Astrocyte (in vitro differentiated cells and primary cell): ENCODE measurements at regions not wholly inside any gene's neighbourhood (a gene's known extent, or its start where the extent isn't known, plus 50 kb on each side); places are given as distances from the start of the nearest gene placed in this dataset.
A peak's percentile ranks its signal among the peaks of the same experiment; 100 is the strongest.

Experiments
- DNase-seq: peaks from one replicate; pipeline ENCODE4 v3.0.0-alpha.2; 2010; ENCODE audit warnings: low read depth
- FAIRE-seq: peaks from 2 replicates; lab custom pipeline; 2011; peaks lifted over from hg19 to GRCh38; lab: Jason Lieb, UNC
- H2AFZ ChIP-seq: 2 replicates; pipeline ENCODE4 v1.6.0; 2012; ENCODE audit warnings: low read depth, low read length, inconsistent platforms
- H3K27ac ChIP-seq: 2 replicates; pipeline ENCODE4 v1.5.1; 2011; ENCODE audit warnings: low read depth, low read length, inconsistent platforms
- H3K27me3 ChIP-seq: 2 replicates; pipeline ENCODE4 v1.6.0; 2011; ENCODE audit warnings: low read length, inconsistent platforms; ENCODE audit not compliant: insufficient read depth
- H3K36me3 ChIP-seq: 2 replicates; pipeline ENCODE4 v1.5.1; 2011; ENCODE audit warnings: low read length, inconsistent platforms; ENCODE audit not compliant: insufficient read depth
- H3K4me1 ChIP-seq: 2 replicates; pipeline ENCODE4 v1.5.1; 2011; ENCODE audit warnings: low read length, inconsistent platforms; ENCODE audit not compliant: insufficient read depth
- H3K4me2 ChIP-seq: 2 replicates; pipeline ENCODE4 v1.6.0; 2012; ENCODE audit warnings: low read length, inconsistent platforms
- H3K4me3 ChIP-seq: 2 replicates; pipeline ENCODE4 v1.5.1; 2011; ENCODE audit warnings: low read depth, mild to moderate bottlenecking, low read length, inconsistent platforms; ENCODE audit not compliant: insufficient read depth
- H3K79me2 ChIP-seq: 2 replicates; pipeline ENCODE4 v1.6.0; 2012; ENCODE audit warnings: mild to moderate bottlenecking, low read length, inconsistent platforms; ENCODE audit not compliant: insufficient read depth
- H3K9ac ChIP-seq: 2 replicates; pipeline ENCODE4 v1.6.0; 2012; ENCODE audit warnings: mild to moderate bottlenecking, low read length, inconsistent platforms
- H3K9me3 ChIP-seq: 2 replicates; pipeline ENCODE4 v1.5.1; 2012; ENCODE audit warnings: low read depth, mild to moderate bottlenecking, low read length, inconsistent platforms; ENCODE audit not compliant: insufficient read depth
- H4K20me1 ChIP-seq: 2 replicates; pipeline ENCODE4 v1.6.0; 2012; ENCODE audit warnings: low read length, inconsistent platforms; ENCODE audit not compliant: insufficient read depth
- H3K27ac Mint-ChIP-seq: one replicate; pipeline ENCODE4 v1.8.0; 2021; ENCODE audit warnings: mild to moderate bottlenecking, mixed read lengths; ENCODE audit not compliant: unreplicated experiment
- H3K27me3 Mint-ChIP-seq: one replicate; pipeline ENCODE4 v1.8.0; 2021; ENCODE audit warnings: low read depth, mixed read lengths; ENCODE audit not compliant: unreplicated experiment
- H3K36me3 Mint-ChIP-seq: one replicate; pipeline ENCODE4 v1.8.0; 2021; ENCODE audit warnings: low read depth, mixed read lengths; ENCODE audit not compliant: unreplicated experiment
- H3K4me1 Mint-ChIP-seq: one replicate; pipeline ENCODE4 v1.8.0; 2021; ENCODE audit warnings: low read depth, mixed read lengths; ENCODE audit not compliant: unreplicated experiment
- H3K4me3 Mint-ChIP-seq: one replicate; pipeline ENCODE4 v1.8.0; 2021; ENCODE audit warnings: mild to moderate bottlenecking, moderate library complexity, mixed read lengths; ENCODE audit not compliant: unreplicated experiment
- H3K9me3 Mint-ChIP-seq: one replicate; pipeline ENCODE4 v1.8.0; 2021; ENCODE audit warnings: mild to moderate bottlenecking, mixed read lengths; ENCODE audit not compliant: unreplicated experiment
- CTCF ChIP-seq: IDR thresholded peaks from 2 replicates; pipeline ENCODE4 v1.5.1; 2011; ENCODE audit warnings: low read depth, mild to moderate bottlenecking, inconsistent platforms, low read length, moderate library complexity; ENCODE audit not compliant: insufficient read depth
- EZH2 ChIP-seq: IDR thresholded peaks from 2 replicates; pipeline ENCODE4 v1.6.1; 2012; ENCODE audit warnings: mild to moderate bottlenecking, low read length, inconsistent platforms; ENCODE audit not compliant: insufficient read depth

- Mint-ChIP-seq H3K27me3 (peaks cover 23% of the 10 kb centered on the region), H3K4me1 (no peaks in the 10 kb centered on the region), H3K4me3 (no peak overlapping the region), H3K9me3 (peaks cover 14% of the 10 kb centered on the region), H3K36me3 (peaks cover 2% of the 10 kb centered on the region), H3K27ac (no peak overlapping the region)
- DNase-seq (peak; percentile 4), FAIRE-seq (no peak)
- Histone ChIP-seq H4K20me1 (no peaks in the 10 kb centered on the region), H3K4me3 (no peak overlapping the region), H3K36me3 (no peaks in the 10 kb centered on the region), H3K9me3 (peaks cover under 1% of the 10 kb centered on the region), H2AFZ (no peak overlapping the region), H3K9ac (no peak overlapping the region), H3K27ac (no peak overlapping the region), H3K4me2 (no peak overlapping the region), H3K27me3 (no peaks in the 10 kb centered on the region), H3K79me2 (no peaks in the 10 kb centered on the region), H3K4me1 (no peaks in the 10 kb centered on the region)
- TF ChIP-seq EZH2, result no peak
- TF ChIP-seq CTCF, result peak; percentile 58
These were observed 113.8 kb upstream of the PPP2R2D start for GRCh38 chr10:131786756-131787605.

GRCh38 chr10:131787961-131788360, 112.8 kb upstream of the PPP2R2D start:
- no peak overlapping the region for H3K4me3 Mint-ChIP-seq
- Histone ChIP-seq H3K36me3 (no peaks in the 10 kb centered on the region), H3K4me1 (no peaks in the 10 kb centered on the region), H3K4me2 (no peak overlapping the region), H3K79me2 (no peaks in the 10 kb centered on the region), H3K27me3 (no peaks in the 10 kb centered on the region), H3K9me3 (no peaks in the 10 kb centered on the region), H3K4me3 (no peak overlapping the region), H2AFZ (no peak overlapping the region), H3K27ac (no peak overlapping the region), H3K9ac (no peak overlapping the region), H4K20me1 (no peaks in the 10 kb centered on the region)
- peaks cover 2% of the 10 kb centered on the region for H3K36me3 Mint-ChIP-seq
- FAIRE-seq (no peak), DNase-seq (no peak)
- TF ChIP-seq CTCF, result no peak
- H3K4me1 Mint-ChIP-seq, result no peaks in the 10 kb centered on the region
- no peak overlapping the region for H3K27ac Mint-ChIP-seq
- H3K9me3 Mint-ChIP-seq, result peaks cover 13% of the 10 kb centered on the region
- H3K27me3 Mint-ChIP-seq, result peaks cover 24% of the 10 kb centered on the region

- no peaks in the 10 kb centered on the region for H3K27me3 ChIP-seq
- FAIRE-seq (no peak), DNase-seq (no peak)
- no peak overlapping the region for H3K4me2 ChIP-seq
- H3K4me1 ChIP-seq, result no peaks in the 10 kb centered on the region
- H3K4me3 Mint-ChIP-seq, result no peak overlapping the region
- H3K9me3 ChIP-seq, result no peaks in the 10 kb centered on the region
- no peak overlapping the region for H3K27ac Mint-ChIP-seq
- no peaks in the 10 kb centered on the region for H3K4me1 Mint-ChIP-seq
- peaks cover 1% of the 10 kb centered on the region for H3K36me3 Mint-ChIP-seq
- peaks cover 24% of the 10 kb centered on the region for H3K27me3 Mint-ChIP-seq
- no peaks in the 10 kb centered on the region for H4K20me1 ChIP-seq
- no peak overlapping the region for H2AFZ ChIP-seq
- H3K36me3 ChIP-seq, result no peaks in the 10 kb centered on the region
- H3K27ac ChIP-seq, result no peak overlapping the region
- TF ChIP-seq EZH2, result no peak
- no peak for TF ChIP-seq CTCF
- no peak overlapping the region for H3K4me3 ChIP-seq
- H3K79me2 ChIP-seq, result no peaks in the 10 kb centered on the region
- peaks cover 10% of the 10 kb centered on the region for H3K9me3 Mint-ChIP-seq
- H3K9ac ChIP-seq, result no peak overlapping the region
These were observed 112.4 kb upstream of the PPP2R2D start for GRCh38 chr10:131788386-131788785.
